Middle frontal gyrus (tissue), 1 donor: ENCODE measurements at regions not wholly inside any gene's neighbourhood (a gene's known extent, or its start where the extent isn't known, plus 50 kb on each side); places are given as distances from the start of the nearest gene placed in this dataset.
"Not testable (repeated sequence)": the region's sequence is repeated elsewhere in the genome, so short reads cannot be mapped to it uniquely, and the experiment has no call there.

ENCODE experiments used
- DNase-seq: peaks from one replicate; pipeline ENCODE4 v3.0.0-alpha.2; 2015; ENCODE audit warnings: low spot score; ENCODE audit errors: extremely low spot score

DNA sequence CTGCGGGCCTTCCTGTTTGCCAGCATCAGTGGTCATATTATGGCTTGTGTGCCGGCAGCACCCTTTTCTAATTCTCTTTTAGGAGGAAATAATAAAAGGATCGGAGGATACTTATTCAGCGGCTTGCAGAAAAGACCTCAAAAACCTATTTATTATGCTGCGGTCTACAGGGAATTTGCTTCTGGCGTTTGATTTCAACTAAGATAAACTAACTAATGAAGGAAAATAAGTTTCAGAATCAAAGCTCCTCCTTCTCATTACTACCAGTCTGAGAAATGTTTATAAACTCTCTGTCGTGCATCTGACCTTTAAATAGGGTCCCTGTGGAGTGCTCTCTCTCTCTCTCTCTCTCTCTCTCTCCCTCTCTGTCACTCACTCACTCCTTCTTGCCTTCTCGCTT, 335.0 kb upstream of the GLI3 start:
- no peak for DNase-seq

GRCh38 chr7:42570944-42571343, 333.9 kb upstream of the GLI3 start:
- DNase-seq: no peak

DNA sequence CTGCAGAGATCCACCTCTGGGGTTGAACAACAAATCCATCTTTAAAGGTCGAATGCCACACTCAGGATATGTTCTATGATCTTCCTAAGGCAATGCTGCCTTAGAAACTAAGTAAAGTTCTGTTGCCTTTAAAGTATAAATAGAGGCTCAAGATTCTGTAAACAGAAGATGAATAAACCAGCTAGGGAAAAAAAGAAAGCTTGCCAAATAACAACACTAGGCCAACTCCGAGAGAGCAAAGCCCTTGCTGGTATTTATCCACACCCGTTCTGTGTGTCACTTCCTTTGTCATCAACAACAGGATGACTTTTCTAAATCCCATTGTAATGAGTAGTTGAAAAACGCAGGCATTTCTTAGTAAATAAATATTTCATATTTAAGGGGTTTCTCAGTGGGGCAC, 330.0 kb upstream of the GLI3 start:
- no peak for DNase-seq

- no peak for DNase-seq
These were observed 324.8 kb upstream of the GLI3 start for GRCh38 chr7:42561797-42562196.

DNA sequence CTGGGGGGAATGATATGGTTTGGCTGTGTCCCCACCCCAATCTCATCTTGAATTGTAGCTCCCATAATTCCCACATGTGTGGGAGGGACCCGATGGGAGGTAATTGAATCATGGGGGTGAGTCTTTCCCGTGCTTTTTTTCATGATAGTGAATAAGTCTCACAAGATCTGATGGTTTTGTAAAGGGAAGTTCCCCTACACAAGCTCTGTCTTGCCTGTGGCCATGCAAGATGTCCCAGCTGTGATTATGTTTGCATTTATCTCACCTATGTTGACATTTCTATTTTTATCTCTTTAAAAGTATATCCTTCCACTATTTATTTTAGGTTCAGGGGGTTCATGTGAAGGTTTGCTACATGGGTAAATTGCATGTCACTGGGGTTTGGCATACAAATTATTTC, 323.9 kb upstream of the GLI3 start:
- no peak for DNase-seq

DNA sequence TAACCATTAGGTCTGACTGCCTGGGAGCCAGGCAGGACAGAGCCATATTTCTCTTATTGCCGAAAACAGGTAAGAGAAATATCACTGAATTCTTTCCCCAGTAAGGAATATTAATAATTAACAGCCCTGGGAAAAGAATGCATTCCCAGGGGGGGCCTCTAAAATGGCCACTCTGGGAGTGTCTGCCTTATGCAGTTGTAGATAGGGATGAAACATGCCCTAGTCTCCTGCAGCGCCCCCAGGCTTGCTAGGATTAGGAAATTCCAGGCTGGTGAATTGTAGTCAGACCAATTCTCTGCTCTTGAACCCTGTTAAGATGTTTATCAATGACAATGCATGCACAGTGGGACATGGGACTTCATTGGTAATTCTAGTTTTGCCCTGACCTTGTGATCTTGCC, 317.9 kb upstream of the GLI3 start:
- DNase-seq: not testable (repeated sequence)

GRCh38 chr7:42552227-42552626, 315.2 kb upstream of the GLI3 start:
- no peak for DNase-seq

GRCh38 chr7:42550706-42551470, 313.9 kb upstream of the GLI3 start:
- DNase-seq: no peak

- no peak for DNase-seq
These were observed 313.0 kb upstream of the GLI3 start for GRCh38 chr7:42549866-42550485.

GRCh38 chr7:42548816-42549611, 312.0 kb upstream of the GLI3 start:
- DNase-seq: no peak

DNA sequence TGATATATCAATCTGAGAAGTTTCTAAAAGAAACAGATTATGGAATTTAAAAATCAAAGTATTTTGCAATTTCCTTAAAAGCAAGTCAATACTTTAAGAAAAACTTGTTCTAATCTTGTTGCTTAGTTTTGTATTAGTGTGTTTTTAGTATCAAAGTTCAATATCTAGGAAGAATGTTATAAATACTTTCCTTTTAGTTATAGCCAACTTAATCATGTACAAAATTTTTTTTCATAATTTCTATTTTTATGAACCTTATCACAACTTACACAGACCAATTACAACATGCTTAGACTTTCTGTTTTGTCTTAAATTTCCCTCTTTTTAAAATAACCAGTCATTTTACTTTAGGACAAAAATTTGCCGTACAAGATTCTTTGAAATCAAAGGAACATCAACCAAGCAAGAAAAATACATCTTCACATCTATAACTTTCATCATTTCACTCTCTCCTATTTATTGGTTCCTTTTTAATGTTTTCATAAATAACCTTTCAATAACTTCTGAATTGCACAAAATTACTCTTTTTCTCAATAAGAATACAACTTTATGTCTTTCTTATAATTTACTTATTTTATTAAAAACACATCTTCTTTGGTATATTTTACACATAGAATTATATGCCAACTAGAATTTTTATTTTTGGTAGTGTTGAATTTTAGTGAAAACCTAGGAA, 308.2 kb upstream of the GLI3 start:
- no peak for DNase-seq

- no peak for DNase-seq
These were observed 306.9 kb upstream of the GLI3 start for GRCh38 chr7:42543953-42544352.

GRCh38 chr7:42542446-42542845, 305.4 kb upstream of the GLI3 start:
- DNase-seq: not testable (repeated sequence)

DNA sequence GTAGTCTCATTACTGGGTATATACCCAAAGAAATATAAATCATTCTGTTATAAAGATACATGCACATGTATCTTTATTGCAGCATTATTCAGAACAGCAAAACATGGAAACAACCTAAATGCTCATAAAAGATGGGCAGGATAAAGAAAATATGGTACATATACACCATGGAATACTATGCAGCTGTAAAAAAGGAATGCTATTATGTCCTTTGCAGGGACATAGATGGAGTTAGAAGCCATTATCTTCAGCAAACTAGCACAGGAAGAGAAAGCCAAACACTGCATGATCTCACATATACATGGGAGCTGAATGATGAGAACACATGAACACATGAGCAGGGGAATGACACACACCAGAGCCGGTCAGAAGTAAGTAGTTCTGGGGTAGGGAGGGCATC, 297.4 kb upstream of the GLI3 start:
- no peak for DNase-seq

GRCh38 chr7:42527004-42527403, 290.0 kb upstream of the GLI3 start:
- DNase-seq: no peak

- no peak for DNase-seq
These were observed 285.4 kb upstream of the GLI3 start for GRCh38 chr7:42522227-42522991.

DNA sequence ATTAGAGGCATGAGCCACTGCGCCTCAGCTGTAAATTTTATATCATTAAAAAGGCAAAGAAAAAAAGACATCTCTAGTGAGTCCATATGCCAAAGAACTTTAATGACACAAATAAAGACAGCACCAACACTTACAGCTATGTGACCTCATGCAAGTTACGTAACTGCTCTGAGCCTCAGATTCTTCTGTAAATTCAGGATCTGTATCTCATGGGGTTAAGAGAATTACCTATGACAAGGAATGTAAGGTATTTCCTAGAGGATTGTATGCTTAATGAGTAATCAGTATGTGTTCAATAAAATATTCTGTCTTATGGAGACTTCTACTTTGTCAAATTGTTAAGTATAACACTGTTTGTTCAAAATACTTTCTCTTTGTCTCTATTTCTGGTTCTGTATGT, 274.0 kb upstream of the GLI3 start:
- DNase-seq: no peak

- no peak for DNase-seq
These were observed 269.1 kb upstream of the GLI3 start for GRCh38 chr7:42506097-42506496.

DNA sequence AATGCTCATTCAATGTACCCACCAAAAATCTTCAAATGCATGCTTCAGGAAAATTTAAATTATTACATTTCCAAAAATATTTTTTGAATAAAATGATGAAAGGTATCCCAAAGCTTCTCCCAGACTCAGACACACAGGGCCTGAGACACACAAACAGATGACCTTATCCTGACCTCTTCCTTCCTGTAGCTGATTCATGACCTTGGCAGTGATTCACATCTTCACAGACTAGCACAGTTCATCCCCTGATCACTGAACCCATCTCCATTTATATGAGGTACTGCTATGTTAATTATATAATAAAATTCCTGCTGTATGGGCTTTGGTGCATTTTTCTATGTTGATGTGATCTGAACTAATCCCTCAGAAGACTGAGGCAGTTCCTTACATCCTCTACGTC, 265.0 kb upstream of the GLI3 start:
- DNase-seq: no peak

GRCh38 chr7:42495256-42495655, 258.2 kb upstream of the GLI3 start:
- no peak for DNase-seq

DNA sequence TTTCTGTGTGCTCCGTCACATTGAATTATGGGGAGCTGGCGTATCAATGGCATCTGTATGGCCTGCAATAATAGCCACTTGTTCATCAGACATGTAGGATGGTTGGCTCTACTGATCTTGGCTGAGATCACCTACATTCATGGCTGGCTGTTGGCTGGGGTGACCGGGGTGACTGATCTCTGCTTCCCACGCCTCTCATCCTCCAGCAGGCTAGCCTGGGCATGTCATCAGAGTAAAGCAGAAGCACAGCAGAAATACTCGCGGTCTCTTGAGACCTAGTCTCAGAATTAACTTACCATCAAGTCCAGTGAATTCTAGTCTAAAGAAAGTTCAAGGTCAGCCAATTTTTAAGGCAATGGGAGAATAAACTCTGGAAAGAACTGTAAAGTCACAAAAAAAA, 257.7 kb upstream of the GLI3 start:
- no peak for DNase-seq
